ENCODE measurements at regions not wholly inside any gene's neighbourhood (a gene's known extent, or its start where the extent isn't known, plus 50 kb on each side); places are given as distances from the start of the nearest gene placed in this dataset.
A peak's percentile ranks its signal among the peaks of the same experiment; 100 is the strongest.

- TF ChIP-seq EZH2 (IDR thresholded peaks at IDR 0.05; ENCODE audit: borderline replicate concordance, low read depth, low read length, poor library complexity, severe bottlenecking) = no peak
- no peak for TF ChIP-seq CTCF (conservative IDR thresholded peaks at IDR 0.05; ENCODE audit: low read depth, low read length)
- Histone ChIP-seq H3K27ac (ENCODE audit: low read depth, low read length, poor library complexity, severe bottlenecking) (no peak overlapping the region), H3K4me3 (ENCODE audit: low read depth, low read length, poor library complexity, severe bottlenecking) (no peak overlapping the region), H3K9me3 (ENCODE audit: low read depth, low read length, poor library complexity, severe bottlenecking) (no peaks in the 10 kb centered on the region), H3K4me1 (ENCODE audit: insufficient read depth, low read length, poor library complexity, severe bottlenecking) (no peaks in the 10 kb centered on the region), H3K36me3 (ENCODE audit: insufficient read depth, low read length, poor library complexity, severe bottlenecking) (no peaks in the 10 kb centered on the region), H3K27me3 (replicated peaks; ENCODE audit: insufficient read depth, low read depth, low read length, poor library complexity) (peaks cover 20% of the 10 kb centered on the region)
- intact Hi-C loops (cut with micrococcal nuclease; ENCODE audit: unreplicated experiment) = loop anchor here (5.0 kb wide), 1 partner anchor 68 kb away; no protein-coding TSS in a partner anchor
- no TSS peak for BruUV-seq (replicated peaks)
- CTCF ChIA-PET = no interaction called here
- POLR2A ChIA-PET (ENCODE audit: low non-redundant PET) = no interaction called here
- DNase-seq (ENCODE audit: low spot score) = no peak
These were observed 510.0 kb downstream of the USP25 start for GRCh38 chr21:16239659-16240265.

- H3K36me3 ChIP-seq (ENCODE audit: insufficient read depth, low read length, poor library complexity, severe bottlenecking) = no peaks in the 10 kb centered on the region
- CTCF ChIA-PET = no interaction called here
- TF ChIP-seq EZH2 (IDR thresholded peaks at IDR 0.05; ENCODE audit: borderline replicate concordance, low read depth, low read length, poor library complexity, severe bottlenecking) = no peak
- TF ChIP-seq CTCF (conservative IDR thresholded peaks at IDR 0.05; ENCODE audit: low read depth, low read length) = no peak
- no TSS peak for BruUV-seq (replicated peaks)
- no peak for DNase-seq (ENCODE audit: low spot score)
- POLR2A ChIA-PET (ENCODE audit: low non-redundant PET) = no interaction called here
- no peaks in the 10 kb centered on the region for H3K9me3 ChIP-seq (ENCODE audit: low read depth, low read length, poor library complexity, severe bottlenecking)
- H3K27ac ChIP-seq (ENCODE audit: low read depth, low read length, poor library complexity, severe bottlenecking) = no peak overlapping the region
- no peak overlapping the region for H3K4me3 ChIP-seq (ENCODE audit: low read depth, low read length, poor library complexity, severe bottlenecking)
- H3K4me1 ChIP-seq (ENCODE audit: insufficient read depth, low read length, poor library complexity, severe bottlenecking) = no peaks in the 10 kb centered on the region
- intact Hi-C loops (cut with micrococcal nuclease; ENCODE audit: unreplicated experiment) = loop anchor here (5.0 kb wide), 1 partner anchor 66 kb away; no protein-coding TSS in a partner anchor
- H3K27me3 ChIP-seq (replicated peaks; ENCODE audit: insufficient read depth, low read depth, low read length, poor library complexity) = peaks cover 24% of the 10 kb centered on the region
These were observed 511.2 kb downstream of the USP25 start for GRCh38 chr21:16241016-16241415.

- BruUV-seq (replicated peaks) = no TSS peak
- ChIA-PET POLR2A (ENCODE audit: low non-redundant PET) (no interaction called here), CTCF (no interaction called here)
- H3K9me3 ChIP-seq (ENCODE audit: low read depth, low read length, poor library complexity, severe bottlenecking) = no peaks in the 10 kb centered on the region
- DNase-seq (ENCODE audit: low spot score) = peak; percentile 79
- TF ChIP-seq CTCF (conservative IDR thresholded peaks at IDR 0.05; ENCODE audit: low read depth, low read length) (no peak), EZH2 (IDR thresholded peaks at IDR 0.05; ENCODE audit: borderline replicate concordance, low read depth, low read length, poor library complexity, severe bottlenecking) (no peak)
- intact Hi-C loops (cut with micrococcal nuclease; ENCODE audit: unreplicated experiment) = loop anchor here (5.0 kb wide), 1 partner anchor 66 kb away; no protein-coding TSS in a partner anchor
- H3K27me3 ChIP-seq (replicated peaks; ENCODE audit: insufficient read depth, low read depth, low read length, poor library complexity) = peaks cover 21% of the 10 kb centered on the region
- H3K27ac ChIP-seq (ENCODE audit: low read depth, low read length, poor library complexity, severe bottlenecking) = no peak overlapping the region
- no peaks in the 10 kb centered on the region for H3K36me3 ChIP-seq (ENCODE audit: insufficient read depth, low read length, poor library complexity, severe bottlenecking)
- H3K4me3 ChIP-seq (ENCODE audit: low read depth, low read length, poor library complexity, severe bottlenecking) = no peak overlapping the region
- no peaks in the 10 kb centered on the region for H3K4me1 ChIP-seq (ENCODE audit: insufficient read depth, low read length, poor library complexity, severe bottlenecking)
These were observed 511.7 kb downstream of the USP25 start for GRCh38 chr21:16241479-16241963.

Data from A673 (cell line).